ENCODE measurements at regions not wholly inside any gene's neighbourhood (a gene's known extent, or its start where the extent isn't known, plus 50 kb on each side); places are given as distances from the start of the nearest gene placed in this dataset.

DNA sequence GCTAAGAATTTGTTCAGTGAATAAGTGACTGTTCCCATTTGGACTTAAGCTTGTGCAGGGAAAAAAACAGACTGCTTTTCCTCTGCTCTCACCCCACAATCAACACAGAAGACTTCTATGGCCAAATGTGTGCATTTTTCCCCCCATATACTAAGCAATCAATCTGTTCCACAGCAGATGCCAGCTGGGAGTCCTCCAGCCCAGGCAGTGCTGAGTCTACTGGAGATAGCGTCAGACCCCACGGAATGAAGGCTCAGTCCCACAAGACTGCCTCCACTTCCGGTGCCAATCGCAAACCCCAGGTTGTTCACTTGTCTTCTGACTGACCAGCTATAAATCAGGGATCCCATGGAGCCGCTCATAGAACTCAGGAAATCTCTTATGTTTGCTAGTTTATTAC lies 69.5 kb upstream of the ANKRD10 start (continued):
- TF ChIP-seq, protein P1, sequence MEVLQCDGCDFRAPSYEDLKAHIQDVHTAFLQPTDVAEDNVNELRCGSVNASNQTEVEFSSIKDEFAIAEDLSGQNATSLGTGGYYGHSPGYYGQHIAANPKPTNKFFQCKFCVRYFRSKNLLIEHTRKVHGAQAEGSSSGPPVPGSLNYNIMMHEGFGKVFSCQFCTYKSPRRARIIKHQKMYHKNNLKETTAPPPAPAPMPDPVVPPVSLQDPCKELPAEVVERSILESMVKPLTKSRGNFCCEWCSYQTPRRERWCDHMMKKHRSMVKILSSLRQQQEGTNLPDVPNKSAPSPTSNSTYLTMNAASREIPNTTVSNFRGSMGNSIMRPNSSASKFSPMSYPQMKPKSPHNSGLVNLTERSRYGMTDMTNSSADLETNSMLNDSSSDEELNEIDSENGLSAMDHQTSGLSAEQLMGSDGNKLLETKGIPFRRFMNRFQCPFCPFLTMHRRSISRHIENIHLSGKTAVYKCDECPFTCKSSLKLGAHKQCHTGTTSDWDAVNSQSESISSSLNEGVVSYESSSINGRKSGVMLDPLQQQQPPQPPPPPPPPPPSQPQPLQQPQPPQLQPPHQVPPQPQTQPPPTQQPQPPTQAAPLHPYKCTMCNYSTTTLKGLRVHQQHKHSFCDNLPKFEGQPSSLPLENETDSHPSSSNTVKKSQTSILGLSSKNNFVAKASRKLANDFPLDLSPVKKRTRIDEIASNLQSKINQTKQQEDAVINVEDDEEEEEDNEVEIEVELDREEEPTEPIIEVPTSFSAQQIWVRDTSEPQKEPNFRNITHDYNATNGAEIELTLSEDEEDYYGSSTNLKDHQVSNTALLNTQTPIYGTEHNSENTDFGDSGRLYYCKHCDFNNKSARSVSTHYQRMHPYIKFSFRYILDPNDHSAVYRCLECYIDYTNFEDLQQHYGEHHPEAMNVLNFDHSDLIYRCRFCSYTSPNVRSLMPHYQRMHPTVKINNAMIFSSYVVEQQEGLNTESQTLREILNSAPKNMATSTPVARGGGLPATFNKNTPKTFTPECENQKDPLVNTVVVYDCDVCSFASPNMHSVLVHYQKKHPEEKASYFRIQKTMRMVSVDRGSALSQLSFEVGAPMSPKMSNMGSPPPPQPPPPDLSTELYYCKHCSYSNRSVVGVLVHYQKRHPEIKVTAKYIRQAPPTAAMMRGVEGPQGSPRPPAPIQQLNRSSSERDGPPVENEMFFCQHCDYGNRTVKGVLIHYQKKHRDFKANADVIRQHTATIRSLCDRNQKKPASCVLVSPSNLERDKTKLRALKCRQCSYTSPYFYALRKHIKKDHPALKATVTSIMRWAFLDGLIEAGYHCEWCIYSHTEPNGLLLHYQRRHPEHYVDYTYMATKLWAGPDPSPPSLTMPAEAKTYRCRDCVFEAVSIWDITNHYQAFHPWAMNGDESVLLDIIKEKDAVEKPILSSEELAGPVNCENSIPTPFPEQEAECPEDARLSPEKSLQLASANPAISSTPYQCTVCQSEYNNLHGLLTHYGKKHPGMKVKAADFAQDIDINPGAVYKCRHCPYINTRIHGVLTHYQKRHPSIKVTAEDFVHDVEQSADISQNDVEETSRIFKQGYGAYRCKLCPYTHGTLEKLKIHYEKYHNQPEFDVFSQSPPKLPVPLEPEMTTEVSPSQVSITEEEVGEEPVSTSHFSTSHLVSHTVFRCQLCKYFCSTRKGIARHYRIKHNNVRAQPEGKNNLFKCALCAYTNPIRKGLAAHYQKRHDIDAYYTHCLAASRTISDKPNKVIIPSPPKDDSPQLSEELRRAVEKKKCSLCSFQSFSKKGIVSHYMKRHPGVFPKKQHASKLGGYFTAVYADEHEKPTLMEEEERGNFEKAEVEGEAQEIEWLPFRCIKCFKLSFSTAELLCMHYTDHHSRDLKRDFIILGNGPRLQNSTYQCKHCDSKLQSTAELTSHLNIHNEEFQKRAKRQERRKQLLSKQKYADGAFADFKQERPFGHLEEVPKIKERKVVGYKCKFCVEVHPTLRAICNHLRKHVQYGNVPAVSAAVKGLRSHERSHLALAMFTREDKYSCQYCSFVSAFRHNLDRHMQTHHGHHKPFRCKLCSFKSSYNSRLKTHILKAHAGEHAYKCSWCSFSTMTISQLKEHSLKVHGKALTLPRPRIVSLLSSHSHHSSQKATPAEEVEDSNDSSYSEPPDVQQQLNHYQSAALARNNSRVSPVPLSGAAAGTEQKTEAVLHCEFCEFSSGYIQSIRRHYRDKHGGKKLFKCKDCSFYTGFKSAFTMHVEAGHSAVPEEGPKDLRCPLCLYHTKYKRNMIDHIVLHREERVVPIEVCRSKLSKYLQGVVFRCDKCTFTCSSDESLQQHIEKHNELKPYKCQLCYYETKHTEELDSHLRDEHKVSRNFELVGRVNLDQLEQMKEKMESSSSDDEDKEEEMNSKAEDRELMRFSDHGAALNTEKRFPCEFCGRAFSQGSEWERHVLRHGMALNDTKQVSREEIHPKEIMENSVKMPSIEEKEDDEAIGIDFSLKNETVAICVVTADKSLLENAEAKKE (CRISPR knock-in tag; IDR thresholded peaks at IDR 0.05): no peak
- no peak for TF ChIP-seq POLR2AphosphoS5 (IDR thresholded peaks at IDR 0.05; ENCODE audit: low read depth)

DNA sequence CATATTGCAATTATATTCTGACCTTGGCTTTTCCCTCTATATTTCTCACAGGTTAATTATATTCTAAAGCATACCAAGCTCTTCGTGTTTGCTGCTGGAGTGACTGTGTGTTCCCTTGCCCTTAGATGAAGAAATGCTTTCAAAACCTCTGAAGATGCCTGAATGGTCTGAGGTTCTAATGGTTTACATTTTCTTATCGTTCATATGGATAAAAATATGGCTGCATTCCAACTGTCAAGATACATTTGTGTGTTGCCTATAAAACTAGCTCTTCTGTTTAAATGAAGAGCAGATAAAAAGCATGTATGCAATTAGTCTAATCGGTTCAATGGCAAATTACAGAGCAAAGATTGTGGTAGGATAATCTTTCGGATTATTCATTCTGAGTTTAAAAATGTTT lies 68.4 kb upstream of the ANKRD10 start:
- Histone ChIP-seq H3K27ac (ENCODE audit: low read depth) (no peak overlapping the region), H3K4me2 (no peak overlapping the region), H3K4me1 (ENCODE audit: insufficient read depth) (no peaks in the 10 kb centered on the region), H3K27me3 (ENCODE audit: insufficient read depth) (no peaks in the 10 kb centered on the region), H2AFZ (no peak overlapping the region), H3K79me2 (replicated peaks; ENCODE audit: insufficient read depth) (no peaks in the 10 kb centered on the region), H3K4me3 (no peak overlapping the region), H3K9me2 (ENCODE audit: insufficient read depth) (peaks cover 14% of the 10 kb centered on the region; the same call in 1 of the 2 replicates), H3F3A (replicated peaks; ENCODE audit: low read depth) (no peaks in the 10 kb centered on the region), H3K36me3 (ENCODE audit: insufficient read depth) (no peaks in the 10 kb centered on the region), H4K20me1 (replicated peaks; ENCODE audit: insufficient read depth) (no peaks in the 10 kb centered on the region)
- DNase-seq (ENCODE audit: low spot score): no peak
- TF ChIP-seq, protein P2, sequence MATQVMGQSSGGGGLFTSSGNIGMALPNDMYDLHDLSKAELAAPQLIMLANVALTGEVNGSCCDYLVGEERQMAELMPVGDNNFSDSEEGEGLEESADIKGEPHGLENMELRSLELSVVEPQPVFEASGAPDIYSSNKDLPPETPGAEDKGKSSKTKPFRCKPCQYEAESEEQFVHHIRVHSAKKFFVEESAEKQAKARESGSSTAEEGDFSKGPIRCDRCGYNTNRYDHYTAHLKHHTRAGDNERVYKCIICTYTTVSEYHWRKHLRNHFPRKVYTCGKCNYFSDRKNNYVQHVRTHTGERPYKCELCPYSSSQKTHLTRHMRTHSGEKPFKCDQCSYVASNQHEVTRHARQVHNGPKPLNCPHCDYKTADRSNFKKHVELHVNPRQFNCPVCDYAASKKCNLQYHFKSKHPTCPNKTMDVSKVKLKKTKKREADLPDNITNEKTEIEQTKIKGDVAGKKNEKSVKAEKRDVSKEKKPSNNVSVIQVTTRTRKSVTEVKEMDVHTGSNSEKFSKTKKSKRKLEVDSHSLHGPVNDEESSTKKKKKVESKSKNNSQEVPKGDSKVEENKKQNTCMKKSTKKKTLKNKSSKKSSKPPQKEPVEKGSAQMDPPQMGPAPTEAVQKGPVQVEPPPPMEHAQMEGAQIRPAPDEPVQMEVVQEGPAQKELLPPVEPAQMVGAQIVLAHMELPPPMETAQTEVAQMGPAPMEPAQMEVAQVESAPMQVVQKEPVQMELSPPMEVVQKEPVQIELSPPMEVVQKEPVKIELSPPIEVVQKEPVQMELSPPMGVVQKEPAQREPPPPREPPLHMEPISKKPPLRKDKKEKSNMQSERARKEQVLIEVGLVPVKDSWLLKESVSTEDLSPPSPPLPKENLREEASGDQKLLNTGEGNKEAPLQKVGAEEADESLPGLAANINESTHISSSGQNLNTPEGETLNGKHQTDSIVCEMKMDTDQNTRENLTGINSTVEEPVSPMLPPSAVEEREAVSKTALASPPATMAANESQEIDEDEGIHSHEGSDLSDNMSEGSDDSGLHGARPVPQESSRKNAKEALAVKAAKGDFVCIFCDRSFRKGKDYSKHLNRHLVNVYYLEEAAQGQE (IDR thresholded peaks at IDR 0.05; ENCODE audit: unreplicated experiment): no peak
- Mint-ChIP-seq H3K36me3 (ENCODE audit: low read depth) (no peaks in the 10 kb centered on the region), H3K27me3 (ENCODE audit: insufficient read depth, low read depth, poor library complexity) (no peaks in the 10 kb centered on the region), H3K27ac (no peak overlapping the region), H3K9me3 (peaks cover 6% of the 10 kb centered on the region; the same call in 2 of the 3 replicates), H3K4me3 (no peak overlapping the region), H3K4me1 (no peaks in the 10 kb centered on the region)
- no peak for ATAC-seq

Measured in GM23338 (cell line).